ENCODE measurements at regions not wholly inside any gene's neighbourhood (a gene's known extent, or its start where the extent isn't known, plus 50 kb on each side); places are given as distances from the start of the nearest gene placed in this dataset.

DNA sequence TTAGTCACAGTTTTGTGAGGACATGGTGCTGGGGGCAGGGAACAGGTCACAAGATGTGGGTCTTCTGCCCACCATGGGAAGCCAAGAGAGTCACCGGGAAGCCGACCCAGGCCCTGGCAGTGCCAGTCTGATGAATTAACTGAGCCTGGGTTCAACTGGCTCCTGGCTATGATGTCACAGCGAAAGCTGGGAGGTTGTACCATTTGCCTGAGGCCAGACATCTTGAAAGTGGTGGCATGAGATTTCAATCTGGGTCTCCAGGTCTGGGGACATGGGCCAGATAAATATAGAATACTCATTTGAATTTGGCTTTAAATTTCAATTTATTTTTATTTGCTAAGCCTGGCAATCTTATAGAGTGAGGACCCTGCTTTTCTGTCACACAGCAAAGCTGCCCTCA lies 280.9 kb downstream of the NSG2 start:
- H3K27ac ChIP-seq (ENCODE audit: low read length) = no peak overlapping the region
- no peaks in the 10 kb centered on the region for H3K36me3 ChIP-seq (ENCODE audit: control insufficient read depth, insufficient read depth, low read length)
- WGBS (ENCODE audit: insufficient coverage) = 79% methylated on average over 2 of the region's 3 CpGs
- no peaks in the 10 kb centered on the region for H3K9me3 ChIP-seq (replicated peaks; ENCODE audit: control insufficient read depth, low read depth, low read length)
- H3K27me3 ChIP-seq (ENCODE audit: control insufficient read depth, insufficient read depth, low read length) = peaks cover 20% of the 10 kb centered on the region
- no peaks in the 10 kb centered on the region for H3K4me1 ChIP-seq (ENCODE audit: control insufficient read depth, insufficient read depth, low read length)
- no peak overlapping the region for H3K4me3 ChIP-seq (ENCODE audit: low read length)
- DNase-seq = no peak

DNA sequence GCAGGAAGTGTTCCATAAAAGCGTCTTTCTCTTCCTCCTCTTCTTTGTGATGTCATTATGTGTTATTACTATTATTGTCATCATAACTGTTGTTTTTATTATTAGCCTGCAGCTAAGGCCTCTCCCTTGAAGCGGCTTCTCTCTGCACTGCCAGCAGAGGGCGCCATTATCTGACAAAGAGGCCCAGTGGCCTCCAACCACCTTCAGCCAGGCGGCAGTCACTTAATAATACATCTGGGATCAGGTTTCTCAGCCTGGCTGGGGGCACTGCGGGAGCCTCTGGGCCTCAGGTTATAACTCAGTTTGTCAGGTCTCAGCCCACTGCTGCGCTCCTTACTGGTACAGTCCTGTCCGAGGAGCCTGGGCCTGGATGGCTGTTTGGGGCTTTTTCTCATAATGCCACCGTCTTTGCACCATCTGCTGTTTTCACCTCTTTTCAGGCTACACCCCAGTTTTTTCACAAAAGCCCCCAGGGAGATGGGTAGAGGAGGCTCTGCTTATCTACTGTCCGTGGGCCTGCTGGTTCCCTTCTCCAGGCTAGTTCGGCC lies 281.9 kb downstream of the NSG2 start:
- H3K36me3 ChIP-seq (ENCODE audit: control insufficient read depth, insufficient read depth, low read length) = no peaks in the 10 kb centered on the region
- DNase-seq = peak; percentile 40
- 37% methylated on average over 7 of the region's 10 CpGs for WGBS (ENCODE audit: insufficient coverage)
- H3K4me1 ChIP-seq (ENCODE audit: control insufficient read depth, insufficient read depth, low read length) = no peaks in the 10 kb centered on the region
- H3K27me3 ChIP-seq (ENCODE audit: control insufficient read depth, insufficient read depth, low read length) = peaks cover 18% of the 10 kb centered on the region
- H3K27ac ChIP-seq (ENCODE audit: low read length) = no peak overlapping the region
- H3K9me3 ChIP-seq (replicated peaks; ENCODE audit: control insufficient read depth, low read depth, low read length) = no peaks in the 10 kb centered on the region
- H3K4me3 ChIP-seq (ENCODE audit: low read length) = no peak overlapping the region

DNA sequence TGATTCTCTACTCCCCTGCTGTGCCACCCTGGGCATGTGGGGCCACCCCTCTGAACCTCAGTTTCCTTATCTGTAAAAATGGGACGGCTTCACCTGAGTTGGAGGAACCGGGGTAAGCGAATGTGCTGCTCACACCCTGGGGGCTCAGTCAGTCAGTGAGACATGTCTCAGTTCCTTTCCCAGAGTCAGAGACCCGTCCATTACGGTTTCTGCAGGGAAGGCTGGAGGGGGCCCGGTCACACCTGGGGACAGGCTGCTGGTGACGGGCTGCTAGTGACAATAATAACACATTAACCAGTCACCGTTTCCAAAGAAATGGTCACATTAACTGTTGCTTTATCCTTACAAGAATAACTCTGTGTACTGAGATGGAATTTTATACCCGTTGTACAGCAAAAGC lies 282.4 kb downstream of the NSG2 start:
- Histone ChIP-seq H3K27me3 (ENCODE audit: control insufficient read depth, insufficient read depth, low read length) (peaks cover 18% of the 10 kb centered on the region), H3K9me3 (replicated peaks; ENCODE audit: control insufficient read depth, low read depth, low read length) (no peaks in the 10 kb centered on the region), H3K36me3 (ENCODE audit: control insufficient read depth, insufficient read depth, low read length) (no peaks in the 10 kb centered on the region), H3K27ac (ENCODE audit: low read length) (no peak overlapping the region), H3K4me3 (ENCODE audit: low read length) (no peak overlapping the region), H3K4me1 (ENCODE audit: control insufficient read depth, insufficient read depth, low read length) (no peaks in the 10 kb centered on the region)
- DNase-seq = no peak
- WGBS (ENCODE audit: insufficient coverage) = 81% methylated on average over 4 of the region's 9 CpGs

DNA sequence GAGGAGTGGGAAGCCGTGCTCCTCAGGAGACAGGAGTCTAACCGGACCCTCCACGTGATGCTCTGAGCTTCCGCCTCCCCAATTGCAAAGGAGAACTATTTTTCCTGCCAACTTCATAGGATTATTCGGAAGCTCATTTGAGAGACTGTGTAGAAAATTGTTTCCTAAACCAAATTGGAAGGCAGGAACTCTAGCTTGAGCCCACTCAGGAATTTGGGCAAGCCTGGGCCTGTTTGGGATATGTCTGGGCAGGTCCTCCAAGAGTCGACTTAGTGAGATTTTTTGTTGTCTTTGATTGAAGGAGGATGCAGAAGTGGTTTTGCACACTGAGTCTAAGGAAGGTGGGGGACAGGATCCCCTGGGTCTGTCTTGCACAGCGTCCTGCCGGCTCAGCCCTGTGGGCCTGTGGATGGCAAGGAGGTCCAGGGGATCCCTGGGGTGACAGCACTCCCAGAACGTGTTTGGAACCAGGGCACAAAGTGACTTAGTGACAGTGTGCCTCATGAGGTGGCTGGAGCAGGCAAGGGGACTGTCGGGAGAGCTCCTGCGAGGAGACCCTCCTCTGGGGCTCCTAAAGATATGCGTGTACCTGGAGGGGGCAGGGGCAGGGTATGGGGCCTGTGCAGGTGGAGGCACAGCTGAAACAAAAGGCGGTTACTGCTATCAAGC lies 283.3 kb downstream of the NSG2 start:
- no peak for DNase-seq
- no peaks in the 10 kb centered on the region for H3K9me3 ChIP-seq (replicated peaks; ENCODE audit: control insufficient read depth, low read depth, low read length)
- H3K27me3 ChIP-seq (ENCODE audit: control insufficient read depth, insufficient read depth, low read length) = peaks cover 18% of the 10 kb centered on the region
- H3K36me3 ChIP-seq (ENCODE audit: control insufficient read depth, insufficient read depth, low read length) = no peaks in the 10 kb centered on the region
- WGBS (ENCODE audit: insufficient coverage) = 51% methylated on average over 9 of the region's 13 CpGs
- H3K4me3 ChIP-seq (ENCODE audit: low read length) = no peak overlapping the region
- no peak overlapping the region for H3K27ac ChIP-seq (ENCODE audit: low read length)
- no peaks in the 10 kb centered on the region for H3K4me1 ChIP-seq (ENCODE audit: control insufficient read depth, insufficient read depth, low read length)

DNA sequence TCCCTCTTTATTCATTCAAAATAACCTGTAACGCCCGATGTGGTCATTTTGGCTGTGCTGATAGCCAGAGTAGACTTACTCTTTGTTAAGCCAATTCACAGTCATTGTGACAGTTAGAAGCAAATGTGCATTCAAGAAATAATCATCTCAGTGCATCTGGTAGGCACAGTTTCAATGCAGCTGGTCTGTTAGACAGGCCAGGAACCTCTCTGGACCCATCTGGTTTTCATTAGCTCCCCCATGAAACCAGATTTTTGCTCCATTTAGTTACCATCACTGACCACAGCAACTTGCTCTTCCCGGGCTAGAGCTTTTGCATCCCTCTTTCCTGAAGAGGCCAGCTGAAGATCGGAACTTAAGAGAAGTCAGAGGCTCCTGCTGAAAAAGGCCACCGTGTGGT lies 284.2 kb downstream of the NSG2 start:
- no peak overlapping the region for H3K27ac ChIP-seq (ENCODE audit: low read length)
- no peaks in the 10 kb centered on the region for H3K4me1 ChIP-seq (ENCODE audit: control insufficient read depth, insufficient read depth, low read length)
- no peaks in the 10 kb centered on the region for H3K36me3 ChIP-seq (ENCODE audit: control insufficient read depth, insufficient read depth, low read length)
- H3K27me3 ChIP-seq (ENCODE audit: control insufficient read depth, insufficient read depth, low read length) = peaks cover 17% of the 10 kb centered on the region
- DNase-seq = peak; percentile 86
- no peaks in the 10 kb centered on the region for H3K9me3 ChIP-seq (replicated peaks; ENCODE audit: control insufficient read depth, low read depth, low read length)
- no peak overlapping the region for H3K4me3 ChIP-seq (ENCODE audit: low read length)
- 0% methylated on average over 1 of the region's 5 CpGs for WGBS (ENCODE audit: insufficient coverage)

DNA sequence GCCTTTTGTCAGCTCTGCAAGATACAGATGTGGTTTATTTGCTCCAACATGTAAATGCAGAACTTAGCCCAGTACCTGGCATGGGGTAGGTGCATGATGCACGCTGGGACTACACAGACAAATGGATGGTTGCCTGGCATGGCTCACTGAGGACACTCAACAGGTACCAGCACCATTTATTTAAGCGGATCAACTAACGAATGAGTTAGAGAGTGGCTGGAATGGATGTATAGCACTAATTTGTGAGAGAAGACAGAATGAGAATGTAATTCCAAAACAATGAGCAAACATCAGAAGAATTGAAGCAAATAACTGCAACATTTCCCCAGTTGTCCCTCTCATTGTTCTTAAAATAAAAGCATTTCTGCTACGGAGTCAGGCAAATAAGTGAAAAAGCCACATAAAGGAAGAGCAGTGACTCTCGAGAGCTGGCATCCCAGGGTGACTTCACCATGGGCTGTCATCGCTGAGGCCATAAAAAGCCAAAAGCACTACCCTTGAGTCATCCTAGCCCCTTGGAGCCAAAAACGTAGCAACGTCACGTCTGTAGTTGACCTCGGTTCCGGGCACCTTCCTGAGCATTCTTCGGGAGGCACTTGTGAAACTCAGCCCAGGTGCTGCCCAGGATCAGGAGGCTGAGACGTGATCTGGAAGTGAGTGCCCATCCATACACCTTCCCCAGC lies 290.3 kb downstream of the NSG2 start:
- Histone ChIP-seq H3K36me3 (ENCODE audit: control insufficient read depth, insufficient read depth, low read length) (no peaks in the 10 kb centered on the region), H3K27me3 (ENCODE audit: control insufficient read depth, insufficient read depth, low read length) (peaks cover 39% of the 10 kb centered on the region), H3K9me3 (replicated peaks; ENCODE audit: control insufficient read depth, low read depth, low read length) (no peaks in the 10 kb centered on the region), H3K27ac (ENCODE audit: low read length) (no peak overlapping the region), H3K4me1 (ENCODE audit: control insufficient read depth, insufficient read depth, low read length) (no peaks in the 10 kb centered on the region), H3K4me3 (ENCODE audit: low read length) (no peak overlapping the region)
- 62% methylated on average over 10 of the region's 13 CpGs for WGBS (ENCODE audit: insufficient coverage)
- DNase-seq = no peak

DNA sequence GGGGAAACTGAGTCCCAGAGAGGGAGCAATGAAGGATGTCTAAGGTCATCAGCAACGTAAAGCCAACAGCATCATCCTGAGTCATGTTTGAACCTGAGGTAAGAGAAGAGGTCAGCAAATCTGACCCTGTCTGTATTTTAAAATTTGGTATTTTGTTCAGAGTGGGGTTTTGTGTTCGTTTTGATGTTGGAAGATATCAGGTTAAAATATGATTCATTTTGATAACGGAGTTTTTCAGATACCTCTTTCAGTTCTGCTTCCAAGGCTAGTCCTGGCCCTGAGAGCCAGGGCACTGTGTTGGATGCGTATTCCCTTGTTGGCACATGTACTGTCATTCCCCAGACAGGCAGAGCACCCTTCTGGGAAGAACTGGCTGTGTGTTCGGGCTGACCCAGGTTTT lies 291.0 kb downstream of the NSG2 start:
- Histone ChIP-seq H3K4me3 (ENCODE audit: low read length) (no peak overlapping the region), H3K27ac (ENCODE audit: low read length) (no peak overlapping the region), H3K36me3 (ENCODE audit: control insufficient read depth, insufficient read depth, low read length) (no peaks in the 10 kb centered on the region), H3K4me1 (ENCODE audit: control insufficient read depth, insufficient read depth, low read length) (no peaks in the 10 kb centered on the region), H3K27me3 (ENCODE audit: control insufficient read depth, insufficient read depth, low read length) (peaks cover 39% of the 10 kb centered on the region), H3K9me3 (replicated peaks; ENCODE audit: control insufficient read depth, low read depth, low read length) (no peaks in the 10 kb centered on the region)
- whole genome bisulfite sequencing (ENCODE audit: insufficient coverage) = 72% methylated on average over 4 of the region's 5 CpGs
- DNase-seq = no peak

DNA sequence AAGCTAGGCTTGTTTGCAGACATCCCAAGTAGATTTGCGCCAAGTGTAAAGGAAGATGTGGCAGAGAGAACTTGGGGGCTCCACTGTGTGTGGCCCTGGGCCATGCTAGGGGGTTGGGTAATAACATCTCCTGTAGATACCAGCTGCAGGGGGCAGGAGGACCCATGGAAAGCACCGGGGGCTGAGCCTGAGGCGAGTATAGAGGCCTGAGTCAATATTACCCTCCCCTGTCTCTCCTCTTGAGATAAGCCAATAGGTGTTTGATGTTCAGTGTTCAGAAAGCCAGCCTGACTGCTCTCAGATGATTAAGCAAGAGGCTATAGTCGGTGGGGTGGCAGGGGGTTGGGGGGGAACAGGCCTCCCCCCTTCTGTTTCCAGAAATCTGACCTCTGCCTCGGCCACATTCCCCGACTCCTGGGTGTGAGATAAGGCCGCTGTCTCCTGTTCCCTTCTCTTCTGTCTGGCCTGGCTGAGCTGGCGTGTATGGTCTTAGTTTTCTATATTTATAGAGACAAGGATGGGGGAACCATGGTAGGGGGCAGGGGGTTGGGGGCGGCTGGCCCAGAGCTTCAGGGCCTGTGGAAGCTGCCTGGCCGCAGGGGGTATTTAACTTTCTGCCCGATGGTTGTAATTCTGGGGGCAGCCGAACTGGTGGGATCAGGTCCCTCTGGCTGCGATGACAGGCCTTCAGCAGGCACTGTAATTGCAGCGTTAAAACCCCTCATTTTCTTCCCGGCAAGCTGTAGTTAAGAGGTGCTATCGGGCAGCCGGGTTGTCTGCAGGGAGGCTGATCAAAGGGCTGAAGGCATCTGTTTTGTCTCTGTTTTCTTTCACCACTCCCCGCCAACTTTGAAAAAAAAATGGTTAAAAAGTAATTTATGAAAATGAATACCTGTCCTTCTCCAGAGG lies 292.0 kb downstream of the NSG2 start:
- Histone ChIP-seq H3K36me3 (ENCODE audit: control insufficient read depth, insufficient read depth, low read length) (no peaks in the 10 kb centered on the region), H3K9me3 (replicated peaks; ENCODE audit: control insufficient read depth, low read depth, low read length) (no peaks in the 10 kb centered on the region), H3K27me3 (ENCODE audit: control insufficient read depth, insufficient read depth, low read length) (peaks cover 39% of the 10 kb centered on the region), H3K4me3 (ENCODE audit: low read length) (no peak overlapping the region), H3K4me1 (ENCODE audit: control insufficient read depth, insufficient read depth, low read length) (no peaks in the 10 kb centered on the region), H3K27ac (ENCODE audit: low read length) (no peak overlapping the region)
- no peak for DNase-seq
- WGBS (ENCODE audit: insufficient coverage) = 33% methylated on average over 5 of the region's 18 CpGs

DNA sequence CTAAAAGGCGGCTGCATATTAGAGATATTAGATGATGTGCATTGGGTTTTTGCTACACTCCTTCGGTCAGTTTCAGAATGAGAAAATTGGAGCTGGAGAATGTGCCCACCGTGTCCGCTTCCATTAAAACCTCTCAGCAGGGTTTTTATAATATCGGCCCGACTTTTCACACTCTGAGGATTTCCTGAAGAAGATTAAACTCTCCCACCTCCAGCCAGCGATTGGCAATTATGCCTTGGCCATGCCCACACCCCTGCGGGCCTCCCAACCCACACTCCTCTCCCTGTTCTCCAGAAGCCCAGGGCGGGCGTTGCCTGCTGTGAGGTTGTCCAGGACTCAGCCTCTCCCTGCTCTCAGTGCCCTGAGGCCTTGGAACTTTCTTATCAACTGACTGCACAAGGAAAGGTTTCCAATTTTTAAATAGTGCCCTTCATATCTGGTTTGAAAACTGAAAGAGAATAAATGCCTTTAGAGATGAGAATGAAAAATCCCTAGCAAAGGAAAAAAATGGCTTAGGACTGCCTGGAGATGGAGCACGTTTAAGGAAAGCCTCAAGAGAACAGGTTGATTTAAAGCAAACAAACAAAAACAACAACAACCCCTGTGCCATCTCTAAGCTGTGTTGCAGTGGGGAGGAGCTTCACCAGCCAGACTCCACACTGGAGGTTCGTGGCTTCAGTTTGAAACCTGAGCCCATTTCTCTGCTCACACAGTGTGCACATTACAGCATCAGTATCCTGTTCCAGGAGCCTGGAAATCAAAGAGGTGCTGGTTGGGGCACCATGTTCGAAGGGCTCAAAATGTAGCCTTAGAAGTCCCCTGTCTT lies 292.9 kb downstream of the NSG2 start:
- no peaks in the 10 kb centered on the region for H3K4me1 ChIP-seq (ENCODE audit: control insufficient read depth, insufficient read depth, low read length)
- H3K4me3 ChIP-seq (ENCODE audit: low read length) = no peak overlapping the region
- WGBS (ENCODE audit: insufficient coverage) = 29% methylated on average over 11 of the region's 13 CpGs
- no peak overlapping the region for H3K27ac ChIP-seq (ENCODE audit: low read length)
- no peaks in the 10 kb centered on the region for H3K36me3 ChIP-seq (ENCODE audit: control insufficient read depth, insufficient read depth, low read length)
- no peaks in the 10 kb centered on the region for H3K9me3 ChIP-seq (replicated peaks; ENCODE audit: control insufficient read depth, low read depth, low read length)
- H3K27me3 ChIP-seq (ENCODE audit: control insufficient read depth, insufficient read depth, low read length) = peaks cover 39% of the 10 kb centered on the region
- DNase-seq = no peak
